ENCODE measurements at regions not wholly inside any gene's neighbourhood (a gene's known extent, or its start where the extent isn't known, plus 50 kb on each side); places are given as distances from the start of the nearest gene placed in this dataset.

DNA sequence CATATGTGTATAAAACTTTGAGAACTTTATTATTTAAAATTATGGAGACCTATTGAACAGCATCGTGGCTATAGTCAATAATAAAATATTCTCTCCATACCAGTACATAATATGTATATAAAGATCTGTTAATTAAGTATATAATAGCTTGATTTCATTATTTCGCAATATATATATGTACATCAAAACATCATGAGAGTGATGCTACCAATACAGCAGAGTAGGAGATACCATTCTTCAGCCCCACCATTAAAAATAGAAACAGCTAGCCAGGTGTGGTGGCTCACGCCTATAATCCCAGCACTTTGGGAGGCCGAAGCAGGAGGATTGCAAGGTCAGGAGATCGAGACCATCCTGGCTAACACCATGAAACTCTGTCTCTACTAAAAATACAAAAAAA is 1755.3 kb upstream of the SPRY2 start:
- TF ChIP-seq POLR2A (IDR thresholded peaks at IDR 0.05; ENCODE audit: low read depth, low read length) (no peak), EZH2 (IDR thresholded peaks at IDR 0.05; ENCODE audit: borderline replicate concordance, low read depth, low read length, severe bottlenecking) (no peak)
- TF ChIP-seq, protein P1, sequence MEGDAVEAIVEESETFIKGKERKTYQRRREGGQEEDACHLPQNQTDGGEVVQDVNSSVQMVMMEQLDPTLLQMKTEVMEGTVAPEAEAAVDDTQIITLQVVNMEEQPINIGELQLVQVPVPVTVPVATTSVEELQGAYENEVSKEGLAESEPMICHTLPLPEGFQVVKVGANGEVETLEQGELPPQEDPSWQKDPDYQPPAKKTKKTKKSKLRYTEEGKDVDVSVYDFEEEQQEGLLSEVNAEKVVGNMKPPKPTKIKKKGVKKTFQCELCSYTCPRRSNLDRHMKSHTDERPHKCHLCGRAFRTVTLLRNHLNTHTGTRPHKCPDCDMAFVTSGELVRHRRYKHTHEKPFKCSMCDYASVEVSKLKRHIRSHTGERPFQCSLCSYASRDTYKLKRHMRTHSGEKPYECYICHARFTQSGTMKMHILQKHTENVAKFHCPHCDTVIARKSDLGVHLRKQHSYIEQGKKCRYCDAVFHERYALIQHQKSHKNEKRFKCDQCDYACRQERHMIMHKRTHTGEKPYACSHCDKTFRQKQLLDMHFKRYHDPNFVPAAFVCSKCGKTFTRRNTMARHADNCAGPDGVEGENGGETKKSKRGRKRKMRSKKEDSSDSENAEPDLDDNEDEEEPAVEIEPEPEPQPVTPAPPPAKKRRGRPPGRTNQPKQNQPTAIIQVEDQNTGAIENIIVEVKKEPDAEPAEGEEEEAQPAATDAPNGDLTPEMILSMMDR (IDR thresholded peaks at IDR 0.05; ENCODE audit: extremely low read depth in 1 of 2, insufficient read depth in 1 of 2, low read depth in 1 of 2, low read length in 2 of 2): no peak

Data from endothelial cell of umbilical vein (primary cell).